Naive B cell (primary cell): ENCODE measurements at regions not wholly inside any gene's neighbourhood (a gene's known extent, or its start where the extent isn't known, plus 50 kb on each side); places are given as distances from the start of the nearest gene placed in this dataset.

ENCODE experiments used
- ATAC-seq, 2 donors: fragments of 150-1000 bp; cut with Tn5 transposase; 2 replicates each; pipeline ENCODE4 v1.10.0; 2021; ENCODE audit warnings: low read depth in 2 of 2, mild to moderate bottlenecking in 2 of 2, moderate library complexity in 2 of 2
- DNase-seq: peaks from one replicate; pipeline ENCODE4 v3.0.0; 2022
- H3K27ac Mint-ChIP-seq, 6 donors: one replicate each; pipeline ENCODE4 v1.8.0; 2020 to 2022; ENCODE audit warnings: mild to moderate bottlenecking in 6 of 6, mixed read lengths in 6 of 6, moderate library complexity in 5 of 6, inconsistent platforms in 2 of 6
- H3K27me3 Mint-ChIP-seq, 3 donors: one replicate each; pipeline ENCODE4 v1.8.0; 2021 to 2022; ENCODE audit warnings: mixed read lengths in 3 of 3, mild to moderate bottlenecking in 1 of 3
- H3K36me3 Mint-ChIP-seq, 2 donors: one replicate each; pipeline ENCODE4 v1.8.0; 2020 to 2022; ENCODE audit warnings: mixed read lengths in 2 of 2, inconsistent platforms in 1 of 2, mild to moderate bottlenecking in 1 of 2
- H3K4me1 Mint-ChIP-seq, 3 donors: one replicate each; pipeline ENCODE4 v1.8.0; 2020 to 2022; ENCODE audit warnings: mixed read lengths in 3 of 3, inconsistent platforms in 1 of 3, mild to moderate bottlenecking in 1 of 3, moderate library complexity in 1 of 3
- H3K4me3 Mint-ChIP-seq, 8 donors: one replicate each; pipeline ENCODE4 v1.8.0; 2020 to 2022; ENCODE audit warnings: mild to moderate bottlenecking in 8 of 8, mixed read lengths in 8 of 8, moderate library complexity in 8 of 8, inconsistent platforms in 2 of 8
- H3K9me3 Mint-ChIP-seq, 7 donors: one replicate each; pipeline ENCODE4 v1.8.0; 2020 to 2022; ENCODE audit warnings: mixed read lengths in 7 of 7, mild to moderate bottlenecking in 5 of 7, inconsistent platforms in 2 of 7, moderate library complexity in 1 of 7

- ATAC-seq (no peak), DNase-seq (no peak)
- peaks cover 0 to 6% of the 10 kb centered on the region in 2 donors for H3K36me3 Mint-ChIP-seq
- no peaks in the 10 kb centered on the region for H3K4me1 Mint-ChIP-seq
- no peak overlapping the region for H3K27ac Mint-ChIP-seq
- H3K9me3 Mint-ChIP-seq: peaks cover 0 to 4% (median 0%) of the 10 kb centered on the region in 7 donors
- H3K27me3 Mint-ChIP-seq: peaks cover 24 to 26% (median 25%) of the 10 kb centered on the region in 3 donors
- H3K4me3 Mint-ChIP-seq: no peak overlapping the region
Measured at GRCh38 chr10:90577569-90577968, 280.3 kb downstream of the HTR7 start.

GRCh38 chr10:90579602-90580242 is 278.1 kb downstream of the HTR7 start:
- no peak for DNase-seq
- ATAC-seq: no peak
- peaks cover 17 to 30% (median 18%) of the 10 kb centered on the region in 3 donors for H3K27me3 Mint-ChIP-seq
- H3K4me1 Mint-ChIP-seq: no peaks in the 10 kb centered on the region
- H3K27ac Mint-ChIP-seq: no peak overlapping the region
- no peaks in the 10 kb centered on the region for H3K9me3 Mint-ChIP-seq
- H3K4me3 Mint-ChIP-seq: no peak overlapping the region
- H3K36me3 Mint-ChIP-seq: no peaks in the 10 kb centered on the region

GRCh38 chr10:90583416-90583815 is 274.4 kb downstream of the HTR7 start:
- no peaks in the 10 kb centered on the region for H3K4me1 Mint-ChIP-seq
- no peaks in the 10 kb centered on the region for H3K36me3 Mint-ChIP-seq
- no peak overlapping the region for H3K4me3 Mint-ChIP-seq
- H3K27me3 Mint-ChIP-seq: peaks cover 17 to 39% (median 35%) of the 10 kb centered on the region in 3 donors
- ATAC-seq (no peak), DNase-seq (no peak)
- H3K9me3 Mint-ChIP-seq: no peaks in the 10 kb centered on the region
- H3K27ac Mint-ChIP-seq: no peak overlapping the region

GRCh38 chr10:90587081-90587491 is 270.8 kb downstream of the HTR7 start:
- DNase-seq (no peak), ATAC-seq (no peak)
- H3K4me3 Mint-ChIP-seq: no peak overlapping the region
- H3K27me3 Mint-ChIP-seq: peaks cover 9 to 28% (median 22%) of the 10 kb centered on the region in 3 donors
- H3K9me3 Mint-ChIP-seq: no peaks in the 10 kb centered on the region
- H3K36me3 Mint-ChIP-seq: no peaks in the 10 kb centered on the region
- peaks cover 0 to 4% (median 0%) of the 10 kb centered on the region in 3 donors for H3K4me1 Mint-ChIP-seq
- H3K27ac Mint-ChIP-seq: no peak overlapping the region

GRCh38 chr10:90587561-90587960 is 270.3 kb downstream of the HTR7 start:
- Mint-ChIP-seq H3K27me3 (peaks cover 10 to 26% (median 22%) of the 10 kb centered on the region in 3 donors), H3K9me3 (no peaks in the 10 kb centered on the region), H3K36me3 (no peaks in the 10 kb centered on the region), H3K4me1 (peaks cover 0 to 4% (median 0%) of the 10 kb centered on the region in 3 donors), H3K27ac (no peak overlapping the region), H3K4me3 (no peak overlapping the region)
- ATAC-seq (no peak), DNase-seq (no peak)

GRCh38 chr10:90588222-90588621 is 269.6 kb downstream of the HTR7 start:
- no peak for ATAC-seq
- Mint-ChIP-seq H3K36me3 (no peaks in the 10 kb centered on the region), H3K4me3 (no peak overlapping the region), H3K9me3 (no peaks in the 10 kb centered on the region), H3K4me1 (peaks cover 0 to 4% (median 0%) of the 10 kb centered on the region in 3 donors), H3K27ac (peak overlapping the region in 1 of 6 donors; percentile 29), H3K27me3 (peaks cover 10 to 22% (median 19%) of the 10 kb centered on the region in 3 donors)
- no peak for DNase-seq

GRCh38 chr10:90589825-90590224 is 268.0 kb downstream of the HTR7 start:
- Mint-ChIP-seq H3K27ac (no peak overlapping the region), H3K4me3 (no peak overlapping the region), H3K4me1 (peaks cover 0 to 4% (median 0%) of the 10 kb centered on the region in 3 donors), H3K27me3 (peaks cover 15 to 22% (median 17%) of the 10 kb centered on the region in 3 donors), H3K36me3 (no peaks in the 10 kb centered on the region), H3K9me3 (no peaks in the 10 kb centered on the region)
- DNase-seq: no peak
- no peak for ATAC-seq

- DNase-seq (no peak), ATAC-seq (no peak)
- H3K36me3 Mint-ChIP-seq: no peaks in the 10 kb centered on the region
- peaks cover 20 to 24% (median 21%) of the 10 kb centered on the region in 3 donors for H3K27me3 Mint-ChIP-seq
- peaks cover 0 to 4% (median 0%) of the 10 kb centered on the region in 3 donors for H3K4me1 Mint-ChIP-seq
- no peak overlapping the region for H3K4me3 Mint-ChIP-seq
- H3K27ac Mint-ChIP-seq: no peak overlapping the region
- no peaks in the 10 kb centered on the region for H3K9me3 Mint-ChIP-seq
Measured at GRCh38 chr10:90591629-90592028, 266.2 kb downstream of the HTR7 start.

- DNase-seq (peak; percentile 19), ATAC-seq (peak; percentile 50 to 63)
- Mint-ChIP-seq H3K27me3 (peaks cover 14 to 29% (median 28%) of the 10 kb centered on the region in 3 donors), H3K36me3 (no peaks in the 10 kb centered on the region), H3K9me3 (no peaks in the 10 kb centered on the region), H3K4me1 (peaks cover 0 to 4% (median 0%) of the 10 kb centered on the region in 3 donors), H3K27ac (peak overlapping the region in 1 of 6 donors; percentile 50), H3K4me3 (no peak overlapping the region)
Measured at GRCh38 chr10:90592638-90593302, 265.1 kb downstream of the HTR7 start.

- no peak overlapping the region for H3K27ac Mint-ChIP-seq
- H3K9me3 Mint-ChIP-seq: peaks cover 0 to 14% (median 5%) of the 10 kb centered on the region in 7 donors
- DNase-seq (no peak), ATAC-seq (no peak)
- no peaks in the 10 kb centered on the region for H3K36me3 Mint-ChIP-seq
- no peaks in the 10 kb centered on the region for H3K4me1 Mint-ChIP-seq
- peaks cover 27 to 31% (median 29%) of the 10 kb centered on the region in 3 donors for H3K27me3 Mint-ChIP-seq
- no peak overlapping the region for H3K4me3 Mint-ChIP-seq
Measured at GRCh38 chr10:90598513-90598912, 259.3 kb downstream of the HTR7 start.

- H3K9me3 Mint-ChIP-seq: peaks cover 0 to 14% (median 5%) of the 10 kb centered on the region in 7 donors
- peak overlapping the region in 1 of 6 donors; percentile 22 for H3K27ac Mint-ChIP-seq
- H3K4me3 Mint-ChIP-seq: no peak overlapping the region
- peaks cover 16 to 31% (median 24%) of the 10 kb centered on the region in 3 donors for H3K27me3 Mint-ChIP-seq
- no peak for DNase-seq
- no peak for ATAC-seq
- no peaks in the 10 kb centered on the region for H3K36me3 Mint-ChIP-seq
- H3K4me1 Mint-ChIP-seq: no peaks in the 10 kb centered on the region
Measured at GRCh38 chr10:90602862-90603610, 254.8 kb downstream of the HTR7 start.

GRCh38 chr10:90604636-90605035 is 253.2 kb downstream of the HTR7 start:
- no peak for ATAC-seq
- Mint-ChIP-seq H3K9me3 (peaks cover 0 to 14% (median 7%) of the 10 kb centered on the region in 7 donors), H3K4me1 (no peaks in the 10 kb centered on the region), H3K4me3 (no peak overlapping the region), H3K36me3 (no peaks in the 10 kb centered on the region), H3K27me3 (peaks cover 8 to 29% (median 25%) of the 10 kb centered on the region in 3 donors), H3K27ac (no peak overlapping the region)
- DNase-seq: no peak

- peaks cover 8 to 36% (median 27%) of the 10 kb centered on the region in 3 donors for H3K27me3 Mint-ChIP-seq
- H3K27ac Mint-ChIP-seq: no peak overlapping the region
- no peaks in the 10 kb centered on the region for H3K36me3 Mint-ChIP-seq
- peaks cover 0 to 11% (median 8%) of the 10 kb centered on the region in 7 donors for H3K9me3 Mint-ChIP-seq
- H3K4me3 Mint-ChIP-seq: no peak overlapping the region
- H3K4me1 Mint-ChIP-seq: no peaks in the 10 kb centered on the region
- no peak for ATAC-seq
- no peak for DNase-seq
Measured at GRCh38 chr10:90605506-90605905, 252.3 kb downstream of the HTR7 start.
